Muscle of back (tissue), 3 donors: ENCODE measurements at regions not wholly inside any gene's neighbourhood (a gene's known extent, or its start where the extent isn't known, plus 50 kb on each side); places are given as distances from the start of the nearest gene placed in this dataset.
"Not testable (repeated sequence)": the region's sequence is repeated elsewhere in the genome, so short reads cannot be mapped to it uniquely, and the experiment has no call there.

Experiments
- DNase-seq, 3 donors: peaks; one replicate each; pipeline versions ENCODE4 v3.0.0 to v3.0.0-alpha.2; 2013

- peak in 1 of 3 donors; percentile 10 for DNase-seq
Measured at GRCh38 chr12:45490232-45490881, 239.1 kb upstream of the ARID2 start.

- no peak for DNase-seq
Measured at GRCh38 chr12:45494279-45494678, 235.2 kb upstream of the ARID2 start.

- DNase-seq: no peak
Measured at GRCh38 chr12:45498645-45499044, 230.9 kb upstream of the ARID2 start.

- no peak for DNase-seq
Measured at GRCh38 chr12:45502481-45503128, 226.9 kb upstream of the ARID2 start.

GRCh38 chr12:45503899-45504298, 225.6 kb upstream of the ARID2 start:
- DNase-seq: no peak

- no peak for DNase-seq
Measured at GRCh38 chr12:45504316-45505010, 225.0 kb upstream of the ARID2 start.

GRCh38 chr12:45509187-45509586, 220.3 kb upstream of the ARID2 start:
- no peak for DNase-seq

GRCh38 chr12:45509621-45510020, 219.9 kb upstream of the ARID2 start:
- DNase-seq: no peak

GRCh38 chr12:45517381-45517780, 212.1 kb upstream of the ARID2 start:
- DNase-seq: no peak

GRCh38 chr12:45518291-45519235, 210.9 kb upstream of the ARID2 start:
- DNase-seq: no peak

- DNase-seq: no peak
Measured at GRCh38 chr12:45522227-45522626, 207.3 kb upstream of the ARID2 start.

- not testable (repeated sequence) for DNase-seq
Measured at GRCh38 chr12:45526823-45527222, 202.7 kb upstream of the ARID2 start.

- DNase-seq: no peak
Measured at GRCh38 chr12:45532113-45532512, 197.4 kb upstream of the ARID2 start.

GRCh38 chr12:45535610-45536180, 193.8 kb upstream of the ARID2 start:
- no peak for DNase-seq

GRCh38 chr12:45536284-45536683, 193.2 kb upstream of the ARID2 start:
- DNase-seq: no peak

- DNase-seq: no peak
Measured at GRCh38 chr12:45540661-45541341, 188.7 kb upstream of the ARID2 start.

GRCh38 chr12:45543887-45544286, 185.6 kb upstream of the ARID2 start:
- peak; percentile 62 to 84 (median 77) for DNase-seq

GRCh38 chr12:45546545-45546944, 183.0 kb upstream of the ARID2 start:
- no peak for DNase-seq

- DNase-seq: no peak
Measured at GRCh38 chr12:45547132-45547531, 182.4 kb upstream of the ARID2 start.

GRCh38 chr12:45547822-45548221, 181.7 kb upstream of the ARID2 start:
- DNase-seq: no peak

- DNase-seq: no peak
Measured at GRCh38 chr12:45548426-45548825, 181.1 kb upstream of the ARID2 start.
